BLaER1 treated with 17β-estradiol and CSF1 and Interleukin-3, amounts not matched to agents 10 nM and 100 nM (cell line): ENCODE measurements at regions not wholly inside any gene's neighbourhood (a gene's known extent, or its start where the extent isn't known, plus 50 kb on each side); places are given as distances from the start of the nearest gene placed in this dataset.
"Not testable (repeated sequence)": the region's sequence is repeated elsewhere in the genome, so short reads cannot be mapped to it uniquely, and the experiment has no call there.

Experiments used
- H3K27ac ChIP-seq, 11 experiments: shearing (Covaris generic); formaldehyde crosslinking; 2 replicates each; pipeline ENCODE4 v1.8.1; 2022
- H3K27me3 ChIP-seq, 11 experiments: shearing (Covaris generic); formaldehyde crosslinking; 2 replicates each; pipeline ENCODE4 v1.8.1; 2022
- H3K36me3 ChIP-seq, 11 experiments: shearing (Covaris generic); formaldehyde crosslinking; 2 replicates each; pipeline ENCODE4 v1.8.1; 2022
- H3K4me1 ChIP-seq, 10 experiments: shearing (Covaris generic); formaldehyde crosslinking; 2 replicates each; pipeline ENCODE4 v1.8.1; 2022
- H3K4me2 ChIP-seq, 11 experiments: shearing (Covaris generic); formaldehyde crosslinking; 2 replicates each; pipeline ENCODE4 v1.8.1; 2022
- H3K4me3 ChIP-seq, 10 experiments: shearing (Covaris generic); formaldehyde crosslinking; 2 replicates each; pipeline ENCODE4 v1.8.1; 2022
- H3K9ac ChIP-seq, 11 experiments: shearing (Covaris generic); formaldehyde crosslinking; 2 replicates each; pipeline ENCODE4 v1.8.1; 2022
- H3K9me3 ChIP-seq, 11 experiments: shearing (Covaris generic); formaldehyde crosslinking; replicated peaks in 1 of 11; 2 replicates each; pipeline ENCODE4 v1.8.1; 2022
- H4K20me1 ChIP-seq, 11 experiments: shearing (Covaris generic); formaldehyde crosslinking; 2 replicates each; pipeline ENCODE4 v1.8.1; 2022

- H3K9me3 ChIP-seq, H3K4me1 ChIP-seq, H3K27me3 ChIP-seq, H3K4me3 ChIP-seq, H4K20me1 ChIP-seq, H3K36me3 ChIP-seq, H3K27ac ChIP-seq, H3K4me2 ChIP-seq, H3K9ac ChIP-seq: not testable (repeated sequence)
Measured at GRCh38 chr6:57900687-57901399, 583.4 kb downstream of the PRIM2 start.

- not testable (repeated sequence) for H3K9ac ChIP-seq, H3K27me3 ChIP-seq, H3K4me1 ChIP-seq, H3K4me2 ChIP-seq, H3K27ac ChIP-seq, H3K36me3 ChIP-seq, H4K20me1 ChIP-seq, H3K9me3 ChIP-seq, H3K4me3 ChIP-seq
Measured at GRCh38 chr6:57901445-57901844, 584.0 kb downstream of the PRIM2 start.

- not testable (repeated sequence) for H3K9me3 ChIP-seq, H4K20me1 ChIP-seq, H3K27me3 ChIP-seq, H3K4me3 ChIP-seq, H3K9ac ChIP-seq, H3K4me1 ChIP-seq, H3K36me3 ChIP-seq, H3K4me2 ChIP-seq, H3K27ac ChIP-seq
Measured at GRCh38 chr6:57904356-57904755, 586.9 kb downstream of the PRIM2 start.

- H3K4me3 ChIP-seq, H3K4me1 ChIP-seq, H3K27me3 ChIP-seq, H3K9ac ChIP-seq, H3K9me3 ChIP-seq, H4K20me1 ChIP-seq, H3K36me3 ChIP-seq, H3K27ac ChIP-seq, H3K4me2 ChIP-seq: not testable (repeated sequence)
Measured at GRCh38 chr6:57915300-57915699, 597.9 kb downstream of the PRIM2 start.

- not testable (repeated sequence) for H3K27me3 ChIP-seq, H3K4me2 ChIP-seq, H3K9ac ChIP-seq, H3K27ac ChIP-seq, H3K4me3 ChIP-seq, H3K9me3 ChIP-seq, H3K4me1 ChIP-seq, H4K20me1 ChIP-seq
- H3K36me3 ChIP-seq = peaks cover 6 to 16% (median 13%) of the 10 kb centered on the region in 11 experiments; a peak in 21 of 22 replicates
Measured at GRCh38 chr6:57942966-57943365, 625.5 kb downstream of the PRIM2 start.

GRCh38 chr6:57946084-57946768, 628.8 kb downstream of the PRIM2 start:
- not testable (repeated sequence) for H3K9me3 ChIP-seq, H3K4me3 ChIP-seq, H3K27me3 ChIP-seq, H3K4me1 ChIP-seq, H3K27ac ChIP-seq, H4K20me1 ChIP-seq, H3K4me2 ChIP-seq, H3K9ac ChIP-seq
- peaks cover 9 to 40% (median 21%) of the 10 kb centered on the region in 11 experiments for H3K36me3 ChIP-seq

- not testable (repeated sequence) for H3K4me1 ChIP-seq, H4K20me1 ChIP-seq, H3K27me3 ChIP-seq, H3K4me3 ChIP-seq, H3K27ac ChIP-seq, H3K9ac ChIP-seq, H3K9me3 ChIP-seq, H3K4me2 ChIP-seq
- H3K36me3 ChIP-seq = peaks cover 9 to 43% (median 21%) of the 10 kb centered on the region in 11 experiments
Measured at GRCh38 chr6:57946769-57947091, 629.3 kb downstream of the PRIM2 start.

- H3K4me1 ChIP-seq, H3K9ac ChIP-seq, H3K27ac ChIP-seq, H4K20me1 ChIP-seq, H3K4me3 ChIP-seq, H3K4me2 ChIP-seq, H3K9me3 ChIP-seq, H3K27me3 ChIP-seq: not testable (repeated sequence)
- H3K36me3 ChIP-seq = peaks cover 9 to 43% (median 21%) of the 10 kb centered on the region in 11 experiments
Measured at GRCh38 chr6:57948481-57948880, 631.1 kb downstream of the PRIM2 start.

- not testable (repeated sequence) for H3K27ac ChIP-seq, H3K4me3 ChIP-seq, H3K4me2 ChIP-seq, H4K20me1 ChIP-seq, H3K9me3 ChIP-seq, H3K27me3 ChIP-seq, H3K9ac ChIP-seq, H3K4me1 ChIP-seq
- H3K36me3 ChIP-seq = peaks cover 12 to 50% (median 21%) of the 10 kb centered on the region in 11 experiments
Measured at GRCh38 chr6:57950430-57950829, 633.0 kb downstream of the PRIM2 start.

GRCh38 chr6:57966757-57967156, 649.3 kb downstream of the PRIM2 start:
- H3K4me2 ChIP-seq, H4K20me1 ChIP-seq, H3K4me1 ChIP-seq, H3K27ac ChIP-seq, H3K36me3 ChIP-seq, H3K9ac ChIP-seq, H3K9me3 ChIP-seq, H3K27me3 ChIP-seq, H3K4me3 ChIP-seq: not testable (repeated sequence)

GRCh38 chr6:57971956-57972355, 654.5 kb downstream of the PRIM2 start:
- H4K20me1 ChIP-seq, H3K4me3 ChIP-seq, H3K9ac ChIP-seq, H3K27me3 ChIP-seq, H3K4me1 ChIP-seq, H3K4me2 ChIP-seq, H3K9me3 ChIP-seq, H3K27ac ChIP-seq, H3K36me3 ChIP-seq: not testable (repeated sequence)
